H4 (cell line): ENCODE measurements at regions not wholly inside any gene's neighbourhood (a gene's known extent, or its start where the extent isn't known, plus 50 kb on each side); places are given as distances from the start of the nearest gene placed in this dataset.
"Not testable (repeated sequence)": the region's sequence is repeated elsewhere in the genome, so short reads cannot be mapped to it uniquely, and the experiment has no call there.

Source experiments
- DNase-seq: peaks from one replicate; pipeline ENCODE4 v3.0.0-alpha.2; 2015; ENCODE audit warnings: low spot score

- no peak for DNase-seq
Observed at GRCh38 chr18:42326752-42327151, 371.7 kb downstream of the PIK3C3 start.

- DNase-seq: no peak
Observed at GRCh38 chr18:42328931-42329330, 373.9 kb downstream of the PIK3C3 start.

GRCh38 chr18:42330296-42330695, 375.3 kb downstream of the PIK3C3 start:
- no peak for DNase-seq

- DNase-seq: no peak
Observed at GRCh38 chr18:42333558-42333957, 378.5 kb downstream of the PIK3C3 start.

- DNase-seq: no peak
Observed at GRCh38 chr18:42334931-42335330, 379.9 kb downstream of the PIK3C3 start.

GRCh38 chr18:42336139-42336538, 381.1 kb downstream of the PIK3C3 start:
- DNase-seq: no peak

- not testable (repeated sequence) for DNase-seq
Observed at GRCh38 chr18:42337337-42337736, 382.3 kb downstream of the PIK3C3 start.

- no peak for DNase-seq
Observed at GRCh38 chr18:42338683-42339082, 383.6 kb downstream of the PIK3C3 start.

- no peak for DNase-seq
Observed at GRCh38 chr18:42339372-42339771, 384.3 kb downstream of the PIK3C3 start.

GRCh38 chr18:42340423-42341009, 385.5 kb downstream of the PIK3C3 start:
- DNase-seq: no peak

GRCh38 chr18:42341423-42341822, 386.4 kb downstream of the PIK3C3 start:
- DNase-seq: no peak

- no peak for DNase-seq
Observed at GRCh38 chr18:42348722-42349121, 393.7 kb downstream of the PIK3C3 start.

GRCh38 chr18:42351455-42351854, 396.4 kb downstream of the PIK3C3 start:
- no peak for DNase-seq

- DNase-seq: no peak
Observed at GRCh38 chr18:42360716-42361115, 405.7 kb downstream of the PIK3C3 start.

GRCh38 chr18:42363446-42364441, 408.7 kb downstream of the PIK3C3 start:
- DNase-seq: no peak

GRCh38 chr18:42364766-42365165, 409.7 kb downstream of the PIK3C3 start:
- no peak for DNase-seq

GRCh38 chr18:42365591-42365990, 410.6 kb downstream of the PIK3C3 start:
- DNase-seq: no peak

GRCh38 chr18:42373584-42373983, 418.6 kb downstream of the PIK3C3 start:
- no peak for DNase-seq

GRCh38 chr18:42374961-42375360, 419.9 kb downstream of the PIK3C3 start:
- no peak for DNase-seq

- DNase-seq: not testable (repeated sequence)
Observed at GRCh38 chr18:42378854-42379253, 423.8 kb downstream of the PIK3C3 start.

- not testable (repeated sequence) for DNase-seq
Observed at GRCh38 chr18:42381236-42381635, 426.2 kb downstream of the PIK3C3 start.

GRCh38 chr18:42392416-42392815, 437.4 kb downstream of the PIK3C3 start:
- no peak for DNase-seq

GRCh38 chr18:42392926-42393325, 437.9 kb downstream of the PIK3C3 start:
- DNase-seq: no peak
